ENCODE measurements at regions not wholly inside any gene's neighbourhood (a gene's known extent, or its start where the extent isn't known, plus 50 kb on each side); places are given as distances from the start of the nearest gene placed in this dataset.

DNA sequence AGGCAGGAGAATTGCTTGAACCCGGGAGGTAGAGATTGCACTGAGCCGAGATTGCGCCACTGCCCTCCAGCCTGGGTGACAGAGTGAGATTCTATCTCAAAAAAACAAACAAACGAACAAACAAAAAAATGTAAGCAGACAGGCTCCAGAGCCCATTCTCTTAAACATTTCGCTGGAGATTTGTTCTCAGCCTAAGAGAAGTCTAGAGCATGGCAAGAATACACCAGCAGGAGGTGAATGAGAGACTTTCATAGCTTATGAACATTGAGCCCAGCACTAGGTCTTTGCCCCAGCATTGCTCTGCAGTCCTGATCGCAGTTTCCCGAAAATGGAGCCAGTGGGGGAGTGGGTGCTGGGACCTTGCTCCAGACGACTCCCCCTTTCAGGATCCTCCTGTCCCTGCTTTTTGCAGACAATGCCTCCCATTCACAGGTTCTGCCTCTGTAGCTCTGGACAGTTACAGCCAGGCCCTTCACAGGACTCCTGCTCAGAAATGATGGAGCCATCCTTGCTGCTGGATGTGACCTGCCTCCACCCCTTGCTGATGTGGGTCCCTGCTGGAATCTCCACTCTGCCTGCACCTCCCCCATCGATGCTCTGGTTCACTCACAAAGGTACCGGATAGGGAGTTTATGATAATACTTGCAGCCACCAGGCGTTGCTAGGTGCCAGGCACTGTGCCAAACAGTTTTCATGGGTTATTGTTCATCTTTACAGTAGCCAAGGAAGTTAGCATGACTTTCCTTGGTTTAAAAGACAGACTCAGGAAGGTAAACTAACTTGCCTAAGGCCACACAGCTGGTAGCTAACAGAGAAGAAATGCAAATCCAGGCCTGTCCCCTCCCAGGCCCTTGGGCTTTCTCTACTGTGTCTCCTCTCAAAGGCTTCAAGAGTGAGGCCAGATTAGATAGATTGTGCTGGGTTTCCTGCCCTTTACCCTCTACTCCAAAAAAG lies 329.7 kb upstream of the TLE3 start:
- TF ChIP-seq, protein P1, sequence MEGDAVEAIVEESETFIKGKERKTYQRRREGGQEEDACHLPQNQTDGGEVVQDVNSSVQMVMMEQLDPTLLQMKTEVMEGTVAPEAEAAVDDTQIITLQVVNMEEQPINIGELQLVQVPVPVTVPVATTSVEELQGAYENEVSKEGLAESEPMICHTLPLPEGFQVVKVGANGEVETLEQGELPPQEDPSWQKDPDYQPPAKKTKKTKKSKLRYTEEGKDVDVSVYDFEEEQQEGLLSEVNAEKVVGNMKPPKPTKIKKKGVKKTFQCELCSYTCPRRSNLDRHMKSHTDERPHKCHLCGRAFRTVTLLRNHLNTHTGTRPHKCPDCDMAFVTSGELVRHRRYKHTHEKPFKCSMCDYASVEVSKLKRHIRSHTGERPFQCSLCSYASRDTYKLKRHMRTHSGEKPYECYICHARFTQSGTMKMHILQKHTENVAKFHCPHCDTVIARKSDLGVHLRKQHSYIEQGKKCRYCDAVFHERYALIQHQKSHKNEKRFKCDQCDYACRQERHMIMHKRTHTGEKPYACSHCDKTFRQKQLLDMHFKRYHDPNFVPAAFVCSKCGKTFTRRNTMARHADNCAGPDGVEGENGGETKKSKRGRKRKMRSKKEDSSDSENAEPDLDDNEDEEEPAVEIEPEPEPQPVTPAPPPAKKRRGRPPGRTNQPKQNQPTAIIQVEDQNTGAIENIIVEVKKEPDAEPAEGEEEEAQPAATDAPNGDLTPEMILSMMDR (IDR thresholded peaks at IDR 0.05), result no peak
- TF ChIP-seq POLR2A (IDR thresholded peaks at IDR 0.05), result no peak

Measured in heart left ventricle (tissue), 13 donors.